ENCODE measurements at regions not wholly inside any gene's neighbourhood (a gene's known extent, or its start where the extent isn't known, plus 50 kb on each side); places are given as distances from the start of the nearest gene placed in this dataset.

DNA sequence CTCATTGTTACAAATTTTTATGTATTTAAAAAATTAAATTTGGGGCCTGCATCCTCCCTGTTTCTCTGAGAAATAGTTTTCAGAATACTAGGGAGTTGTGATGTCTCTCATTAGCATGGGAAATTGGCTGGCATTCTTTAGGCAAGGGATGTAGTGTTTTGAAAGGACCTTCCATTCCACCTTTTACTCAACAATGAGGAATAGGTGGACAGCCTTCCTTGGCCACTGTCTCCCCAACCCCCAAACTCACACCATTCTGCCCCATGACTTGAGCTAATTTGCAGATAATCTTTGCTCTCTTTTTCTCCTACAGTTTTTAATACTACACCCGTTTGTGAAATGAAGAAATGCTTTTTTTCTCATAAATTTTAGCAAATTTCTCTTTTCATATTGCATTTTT is 244.6 kb upstream of the SPRY2 start:
- TF ChIP-seq, protein P1, sequence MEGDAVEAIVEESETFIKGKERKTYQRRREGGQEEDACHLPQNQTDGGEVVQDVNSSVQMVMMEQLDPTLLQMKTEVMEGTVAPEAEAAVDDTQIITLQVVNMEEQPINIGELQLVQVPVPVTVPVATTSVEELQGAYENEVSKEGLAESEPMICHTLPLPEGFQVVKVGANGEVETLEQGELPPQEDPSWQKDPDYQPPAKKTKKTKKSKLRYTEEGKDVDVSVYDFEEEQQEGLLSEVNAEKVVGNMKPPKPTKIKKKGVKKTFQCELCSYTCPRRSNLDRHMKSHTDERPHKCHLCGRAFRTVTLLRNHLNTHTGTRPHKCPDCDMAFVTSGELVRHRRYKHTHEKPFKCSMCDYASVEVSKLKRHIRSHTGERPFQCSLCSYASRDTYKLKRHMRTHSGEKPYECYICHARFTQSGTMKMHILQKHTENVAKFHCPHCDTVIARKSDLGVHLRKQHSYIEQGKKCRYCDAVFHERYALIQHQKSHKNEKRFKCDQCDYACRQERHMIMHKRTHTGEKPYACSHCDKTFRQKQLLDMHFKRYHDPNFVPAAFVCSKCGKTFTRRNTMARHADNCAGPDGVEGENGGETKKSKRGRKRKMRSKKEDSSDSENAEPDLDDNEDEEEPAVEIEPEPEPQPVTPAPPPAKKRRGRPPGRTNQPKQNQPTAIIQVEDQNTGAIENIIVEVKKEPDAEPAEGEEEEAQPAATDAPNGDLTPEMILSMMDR (conservative IDR thresholded peaks at IDR 0.05), result no peak
- TF ChIP-seq ZFX (IDR thresholded peaks at IDR 0.05), result no peak
